AG20443 (cell line): ENCODE measurements at regions not wholly inside any gene's neighbourhood (a gene's known extent, or its start where the extent isn't known, plus 50 kb on each side); places are given as distances from the start of the nearest gene placed in this dataset.
A peak's percentile ranks its signal among the peaks of the same experiment; 100 is the strongest.

Experiments used
- DNase-seq: peaks from one replicate; pipeline ENCODE4 v3.0.0; 2012; ENCODE audit warnings: low spot score, mixed read lengths

DNA sequence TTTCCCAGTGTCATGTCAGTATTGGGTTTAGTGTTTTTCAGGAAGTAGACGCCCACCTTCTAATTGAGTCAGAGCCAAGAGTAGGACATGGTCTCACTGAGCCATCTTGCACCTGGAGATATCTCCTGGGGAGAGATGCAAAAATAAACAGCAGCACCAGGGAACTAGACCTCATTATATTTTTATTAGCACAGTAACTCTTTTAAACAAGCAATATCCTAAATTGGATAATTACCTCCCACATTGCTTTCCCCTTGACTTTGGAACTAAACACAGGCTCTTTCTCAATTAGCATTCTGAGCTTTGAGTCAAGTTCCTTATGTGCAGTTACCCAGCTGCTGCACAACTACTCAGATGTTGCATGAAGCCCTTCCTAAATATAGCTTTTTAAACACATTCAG lies 175.4 kb downstream of the IBTK start:
- DNase-seq, result no peak

DNA sequence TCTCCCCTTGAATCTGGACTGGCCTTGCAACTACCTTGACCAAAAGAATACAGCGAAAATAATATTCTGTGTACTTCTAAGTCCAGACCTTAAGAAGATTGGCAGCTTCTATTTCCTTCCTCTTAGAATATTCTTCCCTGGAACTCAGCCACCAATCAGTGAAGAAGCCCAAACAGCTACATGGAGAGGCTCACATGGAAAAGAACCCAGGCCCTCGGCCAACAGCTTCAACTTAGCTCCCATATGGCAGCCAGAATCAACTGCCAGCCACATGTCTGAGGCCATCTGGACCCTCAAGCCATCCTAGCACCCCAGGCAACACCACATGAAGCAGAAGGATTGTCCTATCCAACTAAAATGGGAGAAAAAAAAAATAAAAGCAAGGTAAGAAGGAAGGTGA lies 178.8 kb downstream of the IBTK start:
- no peak for DNase-seq

DNA sequence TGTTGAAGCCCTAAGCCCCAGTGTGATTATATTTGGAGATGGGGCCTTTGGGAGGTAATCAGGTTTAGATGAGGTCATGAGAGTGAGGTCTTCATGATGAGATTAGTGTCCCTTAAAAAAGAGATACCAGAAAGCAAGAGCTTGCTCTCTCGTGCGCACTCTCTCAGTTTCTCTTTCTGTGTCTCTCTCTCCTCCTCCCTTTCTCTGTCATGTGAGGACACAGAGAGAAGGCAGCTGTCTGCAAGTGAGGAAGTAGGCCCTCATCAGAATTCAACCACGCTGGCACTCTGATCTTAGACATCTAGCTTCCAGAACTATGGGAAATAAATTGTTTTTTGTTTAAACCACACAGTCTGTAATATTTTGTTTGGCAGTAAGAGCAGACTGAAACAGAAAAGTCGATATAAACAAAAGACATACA lies 180.5 kb downstream of the IBTK start:
- no peak for DNase-seq

DNA sequence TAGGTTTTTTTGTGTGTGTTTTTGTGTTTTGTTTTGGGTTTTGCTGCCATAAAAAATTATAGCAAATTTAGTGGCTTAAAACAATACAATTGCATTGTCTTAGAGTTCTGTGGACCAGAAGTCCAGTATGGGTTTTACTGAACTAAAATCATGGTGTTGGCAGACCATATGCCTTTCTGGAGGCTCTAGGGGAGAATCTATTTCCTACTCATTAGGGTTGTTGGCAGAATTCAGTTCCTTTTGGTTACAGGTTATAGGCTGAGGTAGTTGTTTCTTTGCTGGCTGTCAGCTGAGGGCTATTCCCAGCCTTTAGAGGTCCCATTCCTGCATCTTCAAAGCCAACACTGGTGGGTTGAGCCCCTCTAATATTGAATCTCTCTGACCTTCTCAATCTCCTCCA lies 181.3 kb downstream of the IBTK start:
- DNase-seq, result no peak

DNA sequence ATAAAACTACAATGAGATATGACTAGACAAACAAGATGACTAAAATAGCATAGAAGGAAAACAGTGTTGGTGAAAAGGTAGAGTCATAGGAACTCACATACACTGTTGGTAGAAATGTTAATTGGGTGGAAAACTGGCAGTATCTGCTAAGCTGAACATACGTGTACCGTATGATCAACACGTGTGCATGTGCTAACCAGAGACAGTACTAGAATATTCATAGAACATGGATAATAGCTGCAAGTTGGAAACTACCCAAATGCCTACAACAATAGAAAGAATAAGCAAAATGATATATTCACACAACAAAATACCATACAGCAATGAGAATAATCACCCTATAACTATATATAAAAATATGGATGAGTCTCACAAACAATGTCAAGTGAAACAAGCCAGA lies 184.0 kb downstream of the IBTK start:
- no peak for DNase-seq

DNA sequence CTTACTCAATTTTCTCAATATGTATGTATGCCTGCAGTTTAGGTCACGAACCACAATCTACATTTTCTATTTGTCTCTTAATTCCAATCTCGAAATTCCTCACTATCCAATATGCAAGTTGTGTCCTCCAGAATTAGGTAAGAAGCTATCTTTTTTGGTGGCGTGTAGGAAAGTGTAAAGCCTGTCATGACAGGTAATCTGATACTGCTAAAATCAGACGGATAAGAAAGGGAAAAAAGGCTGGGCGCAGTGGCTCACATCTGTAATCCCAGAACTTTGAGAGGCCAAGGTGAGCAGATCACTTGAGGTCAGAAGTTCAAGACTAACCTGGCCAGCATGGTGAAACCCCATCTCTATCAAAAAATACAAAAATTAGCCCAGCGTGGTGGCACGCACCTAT lies 185.3 kb downstream of the IBTK start:
- no peak for DNase-seq

DNA sequence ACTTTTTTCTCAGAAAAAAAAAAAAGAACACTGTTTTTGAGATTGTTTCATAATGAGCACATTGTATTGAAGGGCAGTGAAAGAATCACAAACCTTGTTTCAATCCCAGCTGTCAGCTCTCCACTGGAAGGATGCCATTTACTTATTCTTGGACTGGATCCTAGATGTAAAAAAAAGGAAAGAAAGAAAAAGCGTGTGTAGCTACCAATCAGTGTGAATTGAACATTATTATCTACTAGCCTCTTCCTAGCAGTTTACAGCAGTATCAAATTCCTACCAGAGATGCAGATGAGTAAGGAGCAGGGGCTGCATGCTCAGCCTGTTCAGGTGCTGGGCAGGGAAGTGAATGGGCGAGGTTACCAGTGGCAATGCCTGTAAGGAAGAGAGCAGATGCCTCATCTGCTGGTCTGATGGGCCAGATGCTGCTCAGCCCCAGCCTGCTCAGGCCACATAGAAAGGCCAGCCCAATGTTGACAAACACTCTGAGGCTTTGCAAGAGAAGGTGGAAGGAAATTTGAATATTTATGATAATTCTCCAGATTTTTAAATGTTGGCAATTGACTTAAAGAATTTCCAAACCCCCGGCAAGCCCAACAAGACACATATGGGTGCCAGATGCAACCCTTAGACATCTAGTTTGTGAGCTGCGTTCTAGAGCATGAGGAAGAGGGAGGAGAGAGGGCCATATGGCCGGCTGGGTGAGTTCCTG lies 189.5 kb downstream of the IBTK start:
- DNase-seq, result peak; percentile 55

DNA sequence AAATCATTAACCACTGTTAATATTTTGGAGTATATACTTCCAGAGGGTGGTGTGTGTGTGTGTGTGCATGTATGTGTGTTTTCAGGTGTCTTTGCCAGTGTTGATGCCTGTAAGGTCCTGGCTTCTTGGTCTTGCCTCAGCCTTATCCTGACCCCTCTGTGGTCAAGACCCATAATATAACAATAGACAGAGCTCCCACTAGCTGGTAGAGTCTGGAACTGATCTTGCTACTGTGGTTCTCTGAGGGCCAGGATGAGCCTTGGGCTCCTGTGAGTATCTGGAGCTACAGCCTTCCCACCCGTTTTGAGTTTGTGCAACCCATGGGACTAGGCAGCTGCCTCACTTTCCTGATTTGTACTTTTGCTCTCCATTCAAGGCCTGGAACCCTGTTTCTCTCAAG lies 191.0 kb downstream of the IBTK start:
- DNase-seq, result no peak

DNA sequence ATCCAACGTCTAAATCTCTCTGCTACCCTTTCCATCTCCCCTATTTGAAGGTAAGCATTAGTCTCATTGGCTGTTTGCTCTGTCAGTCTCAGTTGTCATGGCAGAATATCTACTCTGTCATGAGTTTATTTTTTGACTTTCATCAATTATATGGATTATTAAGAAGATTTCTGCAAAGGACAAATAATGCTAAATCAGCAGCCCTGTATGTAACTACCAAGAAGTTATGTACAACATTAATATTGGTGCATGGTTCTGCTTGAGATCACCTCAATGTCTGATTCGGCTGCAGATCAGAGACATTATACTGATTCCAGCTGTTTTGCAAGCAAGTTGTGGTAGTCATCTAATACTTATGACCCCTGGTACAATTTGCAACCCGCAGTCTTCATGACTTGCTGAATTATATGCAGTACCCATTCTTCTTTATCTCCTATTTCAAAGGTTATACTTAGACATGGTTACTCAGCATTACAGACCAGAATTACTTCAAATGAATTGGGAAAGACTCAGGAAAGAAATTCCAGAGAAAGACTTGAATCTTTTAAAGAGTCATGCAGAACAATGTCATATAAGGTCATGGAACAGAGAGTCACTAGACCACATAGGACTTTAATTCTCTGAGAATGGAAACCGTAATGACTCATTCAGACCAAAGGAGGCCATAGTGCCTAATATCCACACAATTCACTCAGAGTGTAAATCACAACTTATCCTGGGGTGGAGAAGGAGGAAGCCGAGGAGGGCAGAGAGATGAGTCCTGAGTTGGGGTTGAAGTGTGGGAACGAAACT lies 201.4 kb downstream of the IBTK start:
- peak; percentile 67 for DNase-seq

DNA sequence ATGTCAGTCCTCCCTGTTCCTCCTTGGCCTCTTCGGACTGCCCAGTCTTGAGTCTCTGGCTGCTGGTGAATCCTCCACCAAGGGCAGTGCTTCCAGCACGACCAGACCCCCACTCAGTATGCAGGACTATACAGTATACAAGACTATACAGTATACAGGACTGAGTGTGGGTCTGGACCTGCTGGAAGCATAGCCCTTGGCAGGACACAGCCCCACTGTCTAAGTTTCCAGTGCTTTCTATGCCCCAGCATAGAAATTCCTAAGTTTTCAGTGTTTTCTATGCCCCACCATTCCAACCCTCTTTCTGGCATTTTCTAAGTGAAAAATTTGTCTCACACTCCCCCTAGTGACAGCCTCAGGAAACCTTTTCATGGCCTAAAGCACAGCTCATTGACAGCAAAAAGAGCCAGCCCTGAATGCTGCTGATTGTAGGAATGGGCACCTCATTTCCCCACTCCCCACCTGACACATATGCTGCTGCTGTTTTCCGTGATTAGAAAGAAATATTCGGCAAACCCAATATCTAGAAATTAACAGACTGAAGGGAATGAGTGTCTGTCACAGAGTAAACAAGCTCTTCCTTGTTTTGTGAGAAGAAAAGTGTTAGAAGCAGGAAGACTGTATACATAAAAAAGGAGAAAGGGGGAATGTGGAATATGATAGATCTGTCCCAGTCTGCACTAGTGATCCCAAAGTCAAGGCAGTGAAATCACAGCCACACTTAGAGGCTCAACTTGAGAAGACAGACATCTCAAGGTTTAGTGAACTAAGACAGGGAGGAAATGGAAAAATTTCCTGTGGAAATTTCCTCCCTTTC lies 206.9 kb downstream of the IBTK start:
- DNase-seq, result peak; percentile 60

DNA sequence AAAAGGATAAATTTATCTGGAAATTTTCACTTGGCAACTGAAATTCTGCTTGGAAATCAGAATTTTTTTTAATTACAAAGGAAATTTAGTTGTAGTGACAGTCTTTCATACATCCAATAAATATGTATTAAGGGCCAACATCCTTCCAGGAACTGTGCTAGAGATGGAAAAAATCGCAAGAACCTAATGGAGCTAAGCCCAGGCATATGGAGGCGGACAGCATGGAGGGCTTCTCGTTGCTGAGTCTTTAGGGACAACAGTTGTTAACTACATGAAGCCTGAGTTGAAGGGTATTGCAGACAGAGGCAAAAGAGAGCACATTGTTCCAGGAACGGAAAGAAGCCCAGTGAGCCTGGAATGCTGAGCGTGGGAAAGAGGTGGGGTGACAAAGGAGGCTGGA lies 208.9 kb downstream of the IBTK start:
- no peak for DNase-seq

DNA sequence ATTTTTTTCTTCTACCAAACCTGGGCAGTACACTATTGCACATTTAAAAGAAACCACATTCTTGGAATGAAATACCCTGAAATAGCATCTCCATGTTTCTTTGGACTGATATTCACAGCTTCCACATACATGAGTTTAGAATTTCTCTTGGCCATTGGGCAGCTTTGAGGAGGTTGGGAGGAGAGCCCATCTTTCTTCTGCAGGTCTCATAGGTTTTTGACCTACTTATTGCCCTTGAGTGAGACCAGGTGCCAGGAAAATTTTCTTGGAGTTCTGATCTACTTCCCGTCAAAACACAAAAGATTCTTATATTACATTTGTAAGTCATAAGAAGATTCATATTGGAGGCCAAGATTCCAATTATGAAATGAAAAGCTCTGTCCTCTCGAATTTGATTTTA lies 212.0 kb downstream of the IBTK start:
- DNase-seq, result no peak

DNA sequence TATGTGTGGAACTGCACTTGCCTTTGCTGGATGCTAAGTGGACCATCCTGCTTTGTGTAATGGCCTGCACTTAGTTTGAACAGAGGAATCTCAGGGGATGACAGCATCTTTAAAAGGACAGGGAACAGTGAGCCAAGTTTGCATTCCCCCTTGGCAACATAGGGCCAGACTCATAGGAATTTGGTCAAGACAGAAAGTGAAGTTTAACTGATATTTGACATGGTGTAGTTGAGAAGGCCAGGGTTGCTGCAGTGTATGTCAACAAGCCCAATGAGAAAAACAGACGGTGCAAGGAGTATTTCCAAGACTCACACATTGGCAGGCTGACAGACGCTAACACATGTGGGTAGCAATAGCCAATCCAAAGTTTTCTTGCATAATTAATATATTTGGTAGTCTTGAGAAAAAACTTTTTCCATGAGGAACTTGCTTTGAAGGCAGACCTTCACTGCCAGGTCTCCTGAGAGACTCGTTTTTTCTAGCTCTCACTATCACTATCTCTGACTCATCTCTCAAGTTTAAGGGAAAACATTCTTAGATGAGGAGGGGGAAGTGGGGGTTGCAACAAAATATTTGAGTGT lies 213.8 kb downstream of the IBTK start:
- DNase-seq, result no peak

DNA sequence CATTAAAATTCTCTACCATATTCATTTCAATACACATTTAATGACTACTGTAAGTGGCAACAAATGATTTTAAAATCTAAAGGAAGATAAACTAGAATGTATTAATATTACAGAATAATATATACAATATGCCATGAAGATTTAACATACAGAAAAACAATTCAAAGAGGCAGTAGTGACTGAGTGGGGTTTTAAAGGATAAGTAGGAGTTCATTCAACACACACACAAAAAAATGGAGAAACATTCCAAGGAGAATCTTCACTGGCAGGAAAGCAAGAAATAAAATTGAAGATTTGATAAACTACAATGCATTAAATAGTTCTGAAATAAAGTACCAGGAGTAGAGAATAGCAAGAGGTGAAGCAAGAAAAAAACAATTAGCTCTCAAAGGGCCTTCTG lies 215.1 kb downstream of the IBTK start:
- DNase-seq, result no peak

DNA sequence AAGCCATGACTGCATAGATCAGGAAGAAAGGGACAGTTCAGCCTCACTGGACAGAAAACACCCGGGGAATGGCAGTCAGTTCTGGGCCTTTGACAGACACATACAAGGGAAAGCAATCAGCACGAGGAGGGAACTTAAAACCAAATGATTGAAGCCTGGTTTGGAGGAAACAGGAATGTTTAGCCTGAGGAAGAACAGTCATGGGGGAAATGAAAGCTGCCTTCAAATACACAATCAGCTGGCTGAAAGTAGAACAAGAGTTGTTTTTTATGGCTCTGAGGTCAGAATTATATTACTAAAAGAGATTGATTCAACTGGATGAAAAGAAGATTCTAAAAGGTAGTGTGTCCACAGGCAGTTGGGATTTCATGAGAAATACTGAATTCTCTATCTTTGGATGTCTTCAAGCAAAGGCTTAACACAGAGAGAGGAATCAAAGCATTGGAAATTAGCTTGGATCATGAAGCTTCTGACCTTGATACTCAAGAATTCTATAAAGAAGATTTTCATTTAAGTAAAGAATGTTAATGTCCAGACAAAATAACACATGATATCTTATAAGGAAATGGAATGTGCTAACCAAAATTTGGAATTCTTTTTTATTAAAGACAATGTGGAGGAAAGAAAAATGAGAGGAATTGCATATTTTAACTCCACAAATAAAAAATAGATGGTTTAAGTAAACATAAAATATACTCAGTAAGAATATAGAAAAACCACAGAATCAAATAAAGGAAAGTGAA lies 216.6 kb downstream of the IBTK start:
- no peak for DNase-seq

DNA sequence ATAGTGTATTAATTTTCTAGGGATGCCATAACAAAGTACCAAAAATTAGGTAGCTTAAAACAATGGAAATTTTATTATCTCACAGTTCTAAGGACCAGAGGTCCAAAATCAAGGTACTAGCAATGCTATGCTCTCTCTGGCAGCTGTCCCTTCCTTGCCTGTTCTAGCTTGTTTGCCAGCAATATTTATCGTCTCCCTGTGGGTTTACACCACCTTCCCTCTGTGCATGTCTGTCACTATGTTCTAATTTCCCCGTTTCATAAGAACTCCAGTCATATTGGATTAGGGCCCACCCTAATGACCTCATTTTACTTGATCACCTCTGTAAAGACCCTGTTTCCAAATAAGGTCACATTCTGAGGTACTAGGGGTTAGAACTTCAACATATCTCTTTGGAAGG lies 217.2 kb downstream of the IBTK start:
- no peak for DNase-seq

DNA sequence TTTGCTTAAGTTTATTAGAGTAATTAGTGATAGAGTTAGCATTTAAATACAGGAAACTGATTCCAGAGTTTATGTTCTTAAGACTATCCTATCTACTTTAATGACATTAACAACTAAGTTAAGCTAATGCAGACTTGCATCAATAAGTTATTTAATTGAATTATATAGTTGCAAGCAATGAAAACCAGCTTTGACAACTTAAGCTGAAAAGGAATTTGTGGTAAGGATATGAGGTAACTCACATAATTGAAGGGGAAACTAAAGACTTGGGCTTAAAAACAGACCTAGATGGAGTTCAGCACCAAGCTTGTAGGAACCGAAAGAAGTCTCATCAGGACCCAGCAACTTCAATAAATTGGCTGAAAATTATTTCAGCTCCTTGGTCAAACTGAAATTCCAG lies 222.3 kb downstream of the IBTK start:
- no peak for DNase-seq

DNA sequence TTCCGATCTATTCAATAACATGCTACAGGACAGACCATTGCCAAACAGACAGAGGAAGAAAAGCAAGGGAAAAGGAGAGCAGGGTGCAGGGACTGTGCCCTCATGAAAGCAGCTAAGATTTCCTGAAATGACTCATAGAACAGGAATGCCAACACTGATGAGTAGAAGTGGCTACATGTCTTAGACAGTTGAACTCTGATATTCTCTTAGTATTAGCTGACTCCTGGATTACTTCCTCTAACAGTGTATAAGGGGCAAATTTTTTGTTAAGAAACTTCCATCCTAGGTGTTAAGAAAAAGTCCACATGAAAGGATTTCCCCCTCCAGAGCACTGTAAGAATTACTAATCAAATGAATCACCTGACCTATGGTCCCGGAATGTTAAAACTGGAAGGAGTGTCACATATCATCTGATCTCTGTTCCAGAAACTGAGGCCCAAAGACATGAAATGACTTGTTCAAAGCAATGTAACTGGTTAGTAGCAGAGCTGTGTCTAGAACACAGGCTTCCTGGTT lies 224.9 kb downstream of the IBTK start:
- DNase-seq, result peak; percentile 53

DNA sequence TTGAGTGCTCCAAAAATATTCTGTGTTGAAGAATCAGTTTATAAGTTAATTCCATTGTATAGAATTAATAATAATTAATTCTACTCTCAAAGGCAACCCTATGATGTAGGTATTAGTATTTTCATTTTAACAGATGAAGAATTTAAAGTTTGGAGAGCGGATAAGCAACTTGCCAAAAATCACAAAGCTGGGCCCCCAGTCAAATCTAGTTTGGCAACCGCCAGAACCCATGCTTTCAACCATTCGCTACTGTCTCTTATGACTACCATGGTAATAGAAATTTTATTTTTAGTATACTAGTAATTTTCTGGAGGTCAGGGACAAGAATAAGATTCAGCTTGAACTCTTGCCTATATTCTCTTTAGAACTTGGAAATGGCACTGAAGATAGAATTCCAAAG lies 229.8 kb downstream of the IBTK start:
- DNase-seq, result no peak

DNA sequence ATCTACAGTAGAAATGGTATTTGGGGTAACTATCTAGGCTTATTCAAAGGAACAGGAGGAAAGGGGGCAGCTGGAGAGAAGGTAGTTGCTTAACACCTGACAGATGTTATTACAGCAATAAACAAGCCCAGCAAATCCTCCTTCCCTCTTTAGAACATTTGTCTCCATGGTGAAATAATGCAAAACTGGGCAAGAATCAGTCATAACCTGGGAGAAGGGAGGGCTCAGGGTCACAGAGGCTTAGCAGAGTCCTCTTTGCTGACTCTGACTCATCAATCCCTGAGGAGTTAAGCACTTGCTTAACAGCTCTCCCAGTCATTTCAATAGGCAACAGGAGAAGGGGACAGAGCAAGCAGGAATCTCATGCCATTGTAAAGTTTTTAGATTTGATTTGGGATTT lies 230.3 kb downstream of the IBTK start:
- DNase-seq, result peak; percentile 64

DNA sequence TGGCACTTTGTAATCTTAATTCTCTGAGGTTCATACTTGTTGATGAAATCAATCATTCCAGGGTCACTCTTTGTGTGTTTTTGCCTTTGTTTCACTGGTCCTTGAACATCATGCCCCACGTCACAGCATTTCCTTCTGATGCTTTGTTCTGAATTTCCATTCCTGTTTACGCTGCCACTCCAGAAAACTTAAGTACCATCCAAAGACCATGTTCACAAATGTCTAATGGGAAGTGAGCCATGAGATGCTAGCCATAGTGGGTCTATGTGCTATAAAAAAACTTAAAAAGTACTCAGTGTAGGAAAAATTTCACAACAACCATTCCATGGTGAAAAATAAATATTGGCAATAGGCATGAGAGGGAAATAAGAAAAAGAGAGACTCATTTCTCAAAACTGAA lies 232.0 kb downstream of the IBTK start:
- DNase-seq, result no peak

DNA sequence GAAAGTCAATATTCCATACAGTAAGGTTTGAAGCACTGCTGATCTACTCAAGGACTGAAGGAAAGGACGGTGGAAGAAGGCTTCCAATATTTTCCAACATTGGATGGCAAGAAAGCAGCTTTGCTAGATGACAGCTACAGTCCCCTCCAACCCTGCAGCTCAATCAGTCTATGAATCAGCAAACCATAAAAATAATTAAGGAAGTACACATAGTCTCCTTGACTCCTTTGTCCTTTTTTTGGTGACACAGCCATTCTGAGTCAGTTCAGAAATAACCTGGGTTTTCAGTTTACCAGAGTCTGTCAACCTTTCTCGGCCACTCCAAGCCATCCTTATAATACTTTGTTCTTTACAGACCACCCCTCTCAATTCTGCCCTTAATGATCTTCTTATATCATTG lies 232.5 kb downstream of the IBTK start:
- DNase-seq, result no peak
